Gastroesophageal sphincter (tissue), 3 donors: ENCODE measurements at regions not wholly inside any gene's neighbourhood (a gene's known extent, or its start where the extent isn't known, plus 50 kb on each side); places are given as distances from the start of the nearest gene placed in this dataset.

Experiments
- EP300 ChIP-seq: sonication (generic); formaldehyde crosslinking; IDR thresholded peaks from one replicate; pipeline ENCODE4 v1.6.1; 2017; ENCODE audit warnings: antibody characterized with exemption, mild to moderate bottlenecking
- POLR2A ChIP-seq, 2 donors: fragments of 450-650 bp; IDR thresholded peaks; one replicate each; pipeline ENCODE4 v1.6.1; 2017; ENCODE audit warnings: antibody characterized with exemption in 2 of 2, mild to moderate bottlenecking in 2 of 2, moderate library complexity in 1 of 2
- TF ChIP-seq, protein P1 (sequence below), 4 experiments: fragments of 200-600 bp in 2 of 4; fragments of 450-650 bp in 2 of 4; sonication (generic) in 1 of 4; IDR thresholded peaks; one replicate each; pipeline ENCODE4 v1.5.1; 2017 to 2019; ENCODE audit warnings: antibody characterized with exemption in 4 of 4, mild to moderate bottlenecking in 2 of 4, moderate library complexity in 2 of 4

DNA sequence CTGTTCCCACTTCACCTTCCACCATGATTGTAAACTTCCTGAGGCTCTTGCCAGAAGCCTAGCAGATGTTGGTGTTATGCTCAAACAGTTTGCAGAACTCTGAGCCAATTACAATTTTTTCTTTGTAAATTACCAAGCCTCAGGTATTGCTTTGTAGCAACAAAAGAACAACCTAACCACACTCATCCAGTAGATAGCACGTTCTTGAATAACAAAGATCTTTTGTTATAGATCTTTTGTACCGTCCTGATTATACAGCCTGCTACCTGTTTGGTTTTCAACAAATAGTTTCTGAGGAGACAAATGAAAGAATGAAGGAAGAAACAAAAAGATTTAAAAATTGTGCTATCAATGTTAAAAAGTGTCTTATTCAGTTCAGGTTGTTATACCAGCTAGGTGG lies 474.7 kb upstream of the ALCAM start:
- TF ChIP-seq POLR2A (IDR thresholded peaks at IDR 0.05) (no peak), EP300 (no peak)
- TF ChIP-seq, protein P1, sequence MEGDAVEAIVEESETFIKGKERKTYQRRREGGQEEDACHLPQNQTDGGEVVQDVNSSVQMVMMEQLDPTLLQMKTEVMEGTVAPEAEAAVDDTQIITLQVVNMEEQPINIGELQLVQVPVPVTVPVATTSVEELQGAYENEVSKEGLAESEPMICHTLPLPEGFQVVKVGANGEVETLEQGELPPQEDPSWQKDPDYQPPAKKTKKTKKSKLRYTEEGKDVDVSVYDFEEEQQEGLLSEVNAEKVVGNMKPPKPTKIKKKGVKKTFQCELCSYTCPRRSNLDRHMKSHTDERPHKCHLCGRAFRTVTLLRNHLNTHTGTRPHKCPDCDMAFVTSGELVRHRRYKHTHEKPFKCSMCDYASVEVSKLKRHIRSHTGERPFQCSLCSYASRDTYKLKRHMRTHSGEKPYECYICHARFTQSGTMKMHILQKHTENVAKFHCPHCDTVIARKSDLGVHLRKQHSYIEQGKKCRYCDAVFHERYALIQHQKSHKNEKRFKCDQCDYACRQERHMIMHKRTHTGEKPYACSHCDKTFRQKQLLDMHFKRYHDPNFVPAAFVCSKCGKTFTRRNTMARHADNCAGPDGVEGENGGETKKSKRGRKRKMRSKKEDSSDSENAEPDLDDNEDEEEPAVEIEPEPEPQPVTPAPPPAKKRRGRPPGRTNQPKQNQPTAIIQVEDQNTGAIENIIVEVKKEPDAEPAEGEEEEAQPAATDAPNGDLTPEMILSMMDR (IDR thresholded peaks at IDR 0.05): no peak
